HG02759 (cell line): ENCODE measurements at regions not wholly inside any gene's neighbourhood (a gene's known extent, or its start where the extent isn't known, plus 50 kb on each side); places are given as distances from the start of the nearest gene placed in this dataset.

Experiments
- ATAC-seq: cut with Tn5 transposase; IDR thresholded peaks from one replicate; pipeline ENCODE4 v1.9.1; 2021; ENCODE audit warnings: mild to moderate bottlenecking, moderate library complexity; ENCODE audit not compliant: unreplicated experiment

GRCh38 chr20:7606941-7607340 is 333.3 kb downstream of the HAO1 start:
- no peak for ATAC-seq

- ATAC-seq, result no peak
Observed at GRCh38 chr20:7608250-7608649, 332.0 kb downstream of the HAO1 start.

- ATAC-seq, result no peak
Observed at GRCh38 chr20:7609251-7609650, 331.0 kb downstream of the HAO1 start.

GRCh38 chr20:7610681-7611080 is 329.6 kb downstream of the HAO1 start:
- no peak for ATAC-seq

GRCh38 chr20:7617797-7618196 is 322.5 kb downstream of the HAO1 start:
- ATAC-seq, result no peak

- ATAC-seq, result no peak
Observed at GRCh38 chr20:7622399-7622961, 317.8 kb downstream of the HAO1 start.

- ATAC-seq, result no peak
Observed at GRCh38 chr20:7624886-7625285, 315.4 kb downstream of the HAO1 start.

- ATAC-seq, result no peak
Observed at GRCh38 chr20:7627734-7628663, 312.3 kb downstream of the HAO1 start.

GRCh38 chr20:7629880-7630279 is 310.4 kb downstream of the HAO1 start:
- no peak for ATAC-seq

GRCh38 chr20:7637184-7637583 is 303.1 kb downstream of the HAO1 start:
- ATAC-seq, result no peak

- no peak for ATAC-seq
Observed at GRCh38 chr20:7650086-7650879, 290.0 kb downstream of the HAO1 start.

- no peak for ATAC-seq
Observed at GRCh38 chr20:7654231-7654630, 286.0 kb downstream of the HAO1 start.

GRCh38 chr20:7656687-7657467 is 283.4 kb downstream of the HAO1 start:
- no peak for ATAC-seq

- no peak for ATAC-seq
Observed at GRCh38 chr20:7657569-7657968, 282.7 kb downstream of the HAO1 start.

- ATAC-seq, result no peak
Observed at GRCh38 chr20:7660165-7660564, 280.1 kb downstream of the HAO1 start.

GRCh38 chr20:7665376-7665775 is 274.9 kb downstream of the HAO1 start:
- no peak for ATAC-seq

GRCh38 chr20:7667194-7667593 is 273.1 kb downstream of the HAO1 start:
- ATAC-seq, result no peak

GRCh38 chr20:7672571-7672970 is 267.7 kb downstream of the HAO1 start:
- ATAC-seq, result no peak

- no peak for ATAC-seq
Observed at GRCh38 chr20:7673841-7674240, 266.4 kb downstream of the HAO1 start.

- no peak for ATAC-seq
Observed at GRCh38 chr20:7682916-7683315, 257.3 kb downstream of the HAO1 start.

GRCh38 chr20:7687065-7687464 is 253.2 kb downstream of the HAO1 start:
- ATAC-seq, result no peak
